Activated T-cell treated with anti-CD3 and anti-CD28 coated beads, Interleukin-2, amount 50 U/mL, for 4 hours (primary cell): ENCODE measurements at regions not wholly inside any gene's neighbourhood (a gene's known extent, or its start where the extent isn't known, plus 50 kb on each side); places are given as distances from the start of the nearest gene placed in this dataset.

Source experiments
- ATAC-seq, 2 donors: fragments of 200-7000 bp; cut with Tn5 transposase; one replicate each; pipeline ENCODE4 v1.10.0; 2021
- DNase-seq: peaks from one replicate; pipeline ENCODE4 v3.0.0-alpha.2; 2020
- H3K27me3 Mint-ChIP-seq: one replicate; pipeline ENCODE4 v1.8.0; 2021; ENCODE audit warnings: low read depth, mixed read lengths
- H3K36me3 Mint-ChIP-seq: one replicate; pipeline ENCODE4 v1.8.0; 2022; ENCODE audit warnings: mixed read lengths; ENCODE audit not compliant: insufficient read depth
- H3K4me1 Mint-ChIP-seq: one replicate; pipeline ENCODE4 v1.8.0; 2021; ENCODE audit warnings: low read depth, mixed read lengths
- H3K4me3 Mint-ChIP-seq: one replicate; pipeline ENCODE4 v1.8.0; 2021; ENCODE audit warnings: mild to moderate bottlenecking, moderate library complexity, mixed read lengths
- H3K9me3 Mint-ChIP-seq: one replicate; pipeline ENCODE4 v1.8.0; 2021; ENCODE audit warnings: mixed read lengths

GRCh38 chrX:11970578-11971359 is 167.5 kb upstream of the FRMPD4 start:
- no peaks in the 10 kb centered on the region for H3K27me3 Mint-ChIP-seq
- no peaks in the 10 kb centered on the region for H3K9me3 Mint-ChIP-seq
- DNase-seq (no peak), ATAC-seq (no peak)
- no peak overlapping the region for H3K4me3 Mint-ChIP-seq
- H3K4me1 Mint-ChIP-seq, result no peaks in the 10 kb centered on the region
- H3K36me3 Mint-ChIP-seq, result no peaks in the 10 kb centered on the region

- no peak for DNase-seq
- H3K27me3 Mint-ChIP-seq, result no peaks in the 10 kb centered on the region
- ATAC-seq, result no peak
- H3K4me3 Mint-ChIP-seq, result no peak overlapping the region
- no peaks in the 10 kb centered on the region for H3K4me1 Mint-ChIP-seq
- no peaks in the 10 kb centered on the region for H3K36me3 Mint-ChIP-seq
- no peaks in the 10 kb centered on the region for H3K9me3 Mint-ChIP-seq
Measured at GRCh38 chrX:11976663-11977062, 161.6 kb upstream of the FRMPD4 start.

GRCh38 chrX:11992271-11992670 is 146.0 kb upstream of the FRMPD4 start:
- peaks cover 6% of the 10 kb centered on the region for H3K27me3 Mint-ChIP-seq
- no peak for ATAC-seq
- no peak overlapping the region for H3K4me3 Mint-ChIP-seq
- no peak for DNase-seq
- no peaks in the 10 kb centered on the region for H3K36me3 Mint-ChIP-seq
- no peaks in the 10 kb centered on the region for H3K4me1 Mint-ChIP-seq
- H3K9me3 Mint-ChIP-seq, result no peaks in the 10 kb centered on the region

GRCh38 chrX:11995146-11995545 is 143.1 kb upstream of the FRMPD4 start:
- Mint-ChIP-seq H3K4me1 (no peaks in the 10 kb centered on the region), H3K36me3 (no peaks in the 10 kb centered on the region), H3K4me3 (no peak overlapping the region), H3K27me3 (peaks cover 6% of the 10 kb centered on the region), H3K9me3 (no peaks in the 10 kb centered on the region)
- ATAC-seq (no peak), DNase-seq (no peak)

- ATAC-seq (no peak), DNase-seq (no peak)
- Mint-ChIP-seq H3K4me3 (no peak overlapping the region), H3K27me3 (peaks cover 6% of the 10 kb centered on the region), H3K4me1 (no peaks in the 10 kb centered on the region), H3K9me3 (no peaks in the 10 kb centered on the region), H3K36me3 (no peaks in the 10 kb centered on the region)
Measured at GRCh38 chrX:11996810-11997209, 141.5 kb upstream of the FRMPD4 start.

GRCh38 chrX:11998944-11999343 is 139.3 kb upstream of the FRMPD4 start:
- Mint-ChIP-seq H3K4me3 (no peak overlapping the region), H3K9me3 (no peaks in the 10 kb centered on the region), H3K27me3 (peaks cover 6% of the 10 kb centered on the region), H3K4me1 (no peaks in the 10 kb centered on the region), H3K36me3 (no peaks in the 10 kb centered on the region)
- DNase-seq (no peak), ATAC-seq (no peak)

- no peaks in the 10 kb centered on the region for H3K36me3 Mint-ChIP-seq
Measured at GRCh38 chrX:12002876-12003275, 135.4 kb upstream of the FRMPD4 start.

GRCh38 chrX:12007881-12008280 is 130.4 kb upstream of the FRMPD4 start:
- H3K36me3 Mint-ChIP-seq, result no peaks in the 10 kb centered on the region
- ATAC-seq, result peak in 1 of 2 donors; percentile 58
- H3K27me3 Mint-ChIP-seq, result no peaks in the 10 kb centered on the region
- no peak overlapping the region for H3K4me3 Mint-ChIP-seq
- no peak for DNase-seq
- no peaks in the 10 kb centered on the region for H3K4me1 Mint-ChIP-seq
- H3K9me3 Mint-ChIP-seq, result no peaks in the 10 kb centered on the region

More at GRCh38 chrX:12002876-12003275, 135.4 kb upstream of the FRMPD4 start:
- Mint-ChIP-seq H3K27me3 (no peaks in the 10 kb centered on the region), H3K9me3 (no peaks in the 10 kb centered on the region), H3K4me3 (no peak overlapping the region), H3K4me1 (no peaks in the 10 kb centered on the region)
- no peak for DNase-seq
- ATAC-seq, result no peak

- H3K4me3 Mint-ChIP-seq, result no peak overlapping the region
- no peaks in the 10 kb centered on the region for H3K36me3 Mint-ChIP-seq
- no peaks in the 10 kb centered on the region for H3K4me1 Mint-ChIP-seq
- ATAC-seq (no peak), DNase-seq (no peak)
- no peaks in the 10 kb centered on the region for H3K27me3 Mint-ChIP-seq
- no peaks in the 10 kb centered on the region for H3K9me3 Mint-ChIP-seq
Measured at GRCh38 chrX:12010436-12010835, 127.8 kb upstream of the FRMPD4 start.

- Mint-ChIP-seq H3K9me3 (no peaks in the 10 kb centered on the region), H3K4me1 (no peaks in the 10 kb centered on the region), H3K36me3 (no peaks in the 10 kb centered on the region), H3K27me3 (no peaks in the 10 kb centered on the region), H3K4me3 (no peak overlapping the region)
- DNase-seq (no peak), ATAC-seq (no peak)
Measured at GRCh38 chrX:12011075-12011474, 127.2 kb upstream of the FRMPD4 start.

GRCh38 chrX:12013211-12013618 is 125.1 kb upstream of the FRMPD4 start:
- H3K9me3 Mint-ChIP-seq, result no peaks in the 10 kb centered on the region
- H3K4me1 Mint-ChIP-seq, result no peaks in the 10 kb centered on the region
- no peak for ATAC-seq
- no peaks in the 10 kb centered on the region for H3K27me3 Mint-ChIP-seq
- DNase-seq, result no peak
- H3K4me3 Mint-ChIP-seq, result no peak overlapping the region
- no peaks in the 10 kb centered on the region for H3K36me3 Mint-ChIP-seq

- DNase-seq (no peak), ATAC-seq (no peak)
- H3K27me3 Mint-ChIP-seq, result peaks cover 4% of the 10 kb centered on the region
- no peaks in the 10 kb centered on the region for H3K4me1 Mint-ChIP-seq
- no peaks in the 10 kb centered on the region for H3K9me3 Mint-ChIP-seq
- no peak overlapping the region for H3K4me3 Mint-ChIP-seq
- no peaks in the 10 kb centered on the region for H3K36me3 Mint-ChIP-seq
Measured at GRCh38 chrX:12021698-12022097, 116.6 kb upstream of the FRMPD4 start.

- H3K4me1 Mint-ChIP-seq, result no peaks in the 10 kb centered on the region
- no peak for DNase-seq
- no peaks in the 10 kb centered on the region for H3K36me3 Mint-ChIP-seq
- H3K9me3 Mint-ChIP-seq, result no peaks in the 10 kb centered on the region
- ATAC-seq, result no peak
- peaks cover 4% of the 10 kb centered on the region for H3K27me3 Mint-ChIP-seq
- H3K4me3 Mint-ChIP-seq, result no peak overlapping the region
Measured at GRCh38 chrX:12026481-12026880, 111.8 kb upstream of the FRMPD4 start.

GRCh38 chrX:12032082-12032481 is 106.2 kb upstream of the FRMPD4 start:
- Mint-ChIP-seq H3K4me3 (no peak overlapping the region), H3K9me3 (no peaks in the 10 kb centered on the region), H3K36me3 (no peaks in the 10 kb centered on the region), H3K27me3 (no peaks in the 10 kb centered on the region), H3K4me1 (no peaks in the 10 kb centered on the region)
- DNase-seq (no peak), ATAC-seq (no peak)

- H3K4me3 Mint-ChIP-seq, result no peak overlapping the region
- no peak for DNase-seq
- no peaks in the 10 kb centered on the region for H3K9me3 Mint-ChIP-seq
- no peaks in the 10 kb centered on the region for H3K27me3 Mint-ChIP-seq
- no peaks in the 10 kb centered on the region for H3K4me1 Mint-ChIP-seq
- ATAC-seq, result no peak
- no peaks in the 10 kb centered on the region for H3K36me3 Mint-ChIP-seq
Measured at GRCh38 chrX:12034741-12035140, 103.5 kb upstream of the FRMPD4 start.
